ENCODE measurements at regions not wholly inside any gene's neighbourhood (a gene's known extent, or its start where the extent isn't known, plus 50 kb on each side); places are given as distances from the start of the nearest gene placed in this dataset.

GRCh38 chr9:108012405-108012804, 522.8 kb upstream of the KLF4 start:
- TF ChIP-seq CTCF (IDR thresholded peaks at IDR 0.05): no peak
- TF ChIP-seq EP300 (IDR thresholded peaks at IDR 0.05): no peak
- no peak for TF ChIP-seq POLR2A (IDR thresholded peaks at IDR 0.05; ENCODE audit: low read depth)
- TF ChIP-seq POLR2AphosphoS5 (IDR thresholded peaks at IDR 0.05): no peak
